ENCODE measurements at regions not wholly inside any gene's neighbourhood (a gene's known extent, or its start where the extent isn't known, plus 50 kb on each side); places are given as distances from the start of the nearest gene placed in this dataset.

GRCh38 chr10:43881657-43882056 lies 233.0 kb upstream of the ZNF32 start:
- H3K4me2 ChIP-seq (replicated peaks; ENCODE audit: extremely low read depth, low read length, poor library complexity, severe bottlenecking), result no peak overlapping the region
- no peak overlapping the region for H3K4me3 ChIP-seq (replicated peaks in 1 of 3; ENCODE audit: low read depth in 2 of 3, low read length in 3 of 3)
- no peak overlapping the region for H3K9ac ChIP-seq (ENCODE audit: insufficient read depth, low read length, poor library complexity, severe bottlenecking)
- no peaks in the 10 kb centered on the region for H3K4me1 ChIP-seq (ENCODE audit: control insufficient read depth in 1 of 2, insufficient read depth in 2 of 2, low read length in 2 of 2)
- peaks cover 0 to 2% of the 10 kb centered on the region in 2 donors for H3K27me3 ChIP-seq (ENCODE audit: control insufficient read depth in 2 of 2, insufficient read depth in 2 of 2, low read length in 2 of 2)
- intact Hi-C loops (cut with micrococcal nuclease), result no loop called here
- H2AFZ ChIP-seq (ENCODE audit: insufficient read depth, low read depth, low read length, poor library complexity, severe bottlenecking), result no peak overlapping the region
- no peak overlapping the region for H3K27ac ChIP-seq (ENCODE audit: low read depth in 1 of 2, low read length in 2 of 2)
- no peaks in the 10 kb centered on the region for H4K20me1 ChIP-seq (ENCODE audit: insufficient read depth, low read length)
- H3K79me2 ChIP-seq (ENCODE audit: insufficient read depth, low read length), result no peaks in the 10 kb centered on the region
- Mint-ChIP-seq H3K9me3 (no peaks in the 10 kb centered on the region), H3K27me3 (ENCODE audit: low read depth in 3 of 3) (peaks cover 6 to 29% (median 9%) of the 10 kb centered on the region in 3 donors), H3K36me3 (no peaks in the 10 kb centered on the region), H3K4me1 (no peaks in the 10 kb centered on the region), H3K27ac (no peak overlapping the region), H3K4me3 (no peak overlapping the region)
- WGBS (ENCODE audit: insufficient coverage), result 100% methylated on average over 1 of the region's 2 CpGs
- no peak for DNase-seq
- no peaks in the 10 kb centered on the region for H3K36me3 ChIP-seq (replicated peaks in 1 of 2; ENCODE audit: control insufficient read depth in 1 of 2, insufficient read depth in 2 of 2, low read length in 2 of 2)
- H3K9me3 ChIP-seq (replicated peaks in 1 of 2; ENCODE audit: control insufficient read depth in 1 of 2, insufficient read depth in 1 of 2, low read length in 2 of 2), result no peaks in the 10 kb centered on the region
- TF ChIP-seq CTCF (IDR thresholded peaks at IDR 0.05), result no peak

GRCh38 chr10:43880160-43880559 lies 231.5 kb upstream of the ZNF32 start:
- H3K27ac Mint-ChIP-seq, result no peak overlapping the region
- Histone ChIP-seq H3K4me1 (ENCODE audit: control insufficient read depth in 1 of 2, insufficient read depth in 2 of 2, low read length in 2 of 2) (no peaks in the 10 kb centered on the region), H3K27me3 (ENCODE audit: control insufficient read depth in 2 of 2, insufficient read depth in 2 of 2, low read length in 2 of 2) (peaks cover 0 to 2% of the 10 kb centered on the region in 2 donors), H3K9me3 (replicated peaks in 1 of 2; ENCODE audit: control insufficient read depth in 1 of 2, insufficient read depth in 1 of 2, low read length in 2 of 2) (no peaks in the 10 kb centered on the region), H3K27ac (ENCODE audit: low read depth in 1 of 2, low read length in 2 of 2) (no peak overlapping the region), H3K4me3 (replicated peaks in 1 of 3; ENCODE audit: low read depth in 2 of 3, low read length in 3 of 3) (no peak overlapping the region), H3K4me2 (replicated peaks; ENCODE audit: extremely low read depth, low read length, poor library complexity, severe bottlenecking) (no peak overlapping the region), H2AFZ (ENCODE audit: insufficient read depth, low read depth, low read length, poor library complexity, severe bottlenecking) (no peak overlapping the region), H3K36me3 (replicated peaks in 1 of 2; ENCODE audit: control insufficient read depth in 1 of 2, insufficient read depth in 2 of 2, low read length in 2 of 2) (no peaks in the 10 kb centered on the region), H3K79me2 (ENCODE audit: insufficient read depth, low read length) (no peaks in the 10 kb centered on the region), H4K20me1 (ENCODE audit: insufficient read depth, low read length) (no peaks in the 10 kb centered on the region), H3K9ac (ENCODE audit: insufficient read depth, low read length, poor library complexity, severe bottlenecking) (no peak overlapping the region)
- H3K4me1 Mint-ChIP-seq, result no peaks in the 10 kb centered on the region
- peaks cover 6 to 29% (median 9%) of the 10 kb centered on the region in 3 donors for H3K27me3 Mint-ChIP-seq (ENCODE audit: low read depth in 3 of 3)
- WGBS (ENCODE audit: insufficient coverage), result 94% methylated on average over 4 of the region's 8 CpGs
- no peaks in the 10 kb centered on the region for H3K36me3 Mint-ChIP-seq
- TF ChIP-seq CTCF (IDR thresholded peaks at IDR 0.05), result no peak
- DNase-seq, result no peak
- no peaks in the 10 kb centered on the region for H3K9me3 Mint-ChIP-seq
- intact Hi-C loops (cut with micrococcal nuclease), result no loop called here
- peak overlapping the region in 1 of 2 donors; percentile 40 for H3K4me3 Mint-ChIP-seq
